ENCODE measurements at regions not wholly inside any gene's neighbourhood (a gene's known extent, or its start where the extent isn't known, plus 50 kb on each side); places are given as distances from the start of the nearest gene placed in this dataset.
"Not testable (repeated sequence)": the region's sequence is repeated elsewhere in the genome, so short reads cannot be mapped to it uniquely, and the experiment has no call there.

- peaks cover 0 to 5% (median 0%) of the 10 kb centered on the region in 3 donors for H3K4me1 ChIP-seq
- H3K36me3 ChIP-seq, result no peaks in the 10 kb centered on the region
- 47 to 74% methylated on average over 3 of the region's 3 CpGs for WGBS, 2 donors (ENCODE audit: low coverage in 1 of 2)
- peaks cover 48% of the 10 kb centered on the region for H3K27me3 ChIP-seq
- TF ChIP-seq POLR2A (IDR thresholded peaks at IDR 0.05), result no peak
- no peak for TF ChIP-seq EP300 (IDR thresholded peaks at IDR 0.05)
- no peak overlapping the region for H3K27ac ChIP-seq
- no peak overlapping the region for H3K4me3 ChIP-seq
- ATAC-seq, result no peak
- no peaks in the 10 kb centered on the region for H3K9me3 ChIP-seq
Observed at GRCh38 chr13:20297181-20297580, 65.1 kb upstream of the GJB6 start.

GRCh38 chr13:20295956-20296355 is 63.8 kb upstream of the GJB6 start:
- no peak for TF ChIP-seq POLR2A (IDR thresholded peaks at IDR 0.05)
- TF ChIP-seq EP300 (IDR thresholded peaks at IDR 0.05), result no peak
- no peak for TF ChIP-seq POLR2AphosphoS5 (IDR thresholded peaks at IDR 0.05)
- no peak for TF ChIP-seq CTCF (IDR thresholded peaks at IDR 0.05)
- no peaks in the 10 kb centered on the region for H3K9me3 ChIP-seq
- no peak overlapping the region for H3K27ac ChIP-seq
- WGBS, 2 donors (ENCODE audit: low coverage in 1 of 2), result 60 to 71% methylated on average over 1 to 2 of the region's 8 CpGs
- no peak for ATAC-seq
- H3K4me1 ChIP-seq, result no peaks in the 10 kb centered on the region
- H3K36me3 ChIP-seq, result no peaks in the 10 kb centered on the region
- H3K27me3 ChIP-seq, result peaks cover 36% of the 10 kb centered on the region
- H3K4me3 ChIP-seq, result no peak overlapping the region

- Histone ChIP-seq H3K9me3 (no peaks in the 10 kb centered on the region), H3K4me3 (no peak overlapping the region), H3K4me1 (no peaks in the 10 kb centered on the region), H3K27me3 (peaks cover 21% of the 10 kb centered on the region), H3K27ac (no peak overlapping the region), H3K36me3 (no peaks in the 10 kb centered on the region)
- no peak for ATAC-seq
- no peak for TF ChIP-seq POLR2A (IDR thresholded peaks at IDR 0.05)
- no peak for TF ChIP-seq EP300 (IDR thresholded peaks at IDR 0.05)
- TF ChIP-seq CTCF (IDR thresholded peaks at IDR 0.05), result no peak
- no peak for TF ChIP-seq POLR2AphosphoS5 (IDR thresholded peaks at IDR 0.05)
- WGBS, 2 donors (ENCODE audit: low coverage in 1 of 2), result 29 to 51% methylated on average over 2 of the region's 3 CpGs
Observed at GRCh38 chr13:20294497-20294896, 62.4 kb upstream of the GJB6 start.

- not testable (repeated sequence) for H3K27me3 ChIP-seq, ATAC-seq, H3K4me1 ChIP-seq, H3K4me3 ChIP-seq, H3K36me3 ChIP-seq, H3K9me3 ChIP-seq, H3K27ac ChIP-seq
- WGBS, 2 donors (ENCODE audit: low coverage in 1 of 2), result no CpG with 5 or more reads among the region's 30 CpGs
Observed at GRCh38 chr13:20292301-20292700, 60.2 kb upstream of the GJB6 start.

GRCh38 chr13:20291675-20292074 is 59.6 kb upstream of the GJB6 start:
- no peak overlapping the region for H3K4me3 ChIP-seq
- no peak overlapping the region for H3K27ac ChIP-seq
- peaks cover 9% of the 10 kb centered on the region for H3K27me3 ChIP-seq
- no peak for ATAC-seq
- WGBS, 2 donors (ENCODE audit: low coverage in 1 of 2), result 64 to 66% methylated on average over 4 to 5 of the region's 5 CpGs
- TF ChIP-seq POLR2AphosphoS5 (IDR thresholded peaks at IDR 0.05) (no peak), CTCF (IDR thresholded peaks at IDR 0.05) (no peak), POLR2A (IDR thresholded peaks at IDR 0.05) (no peak), EP300 (IDR thresholded peaks at IDR 0.05) (no peak)
- H3K9me3 ChIP-seq, result peaks cover 0 to 4% (median 0%) of the 10 kb centered on the region in 3 donors
- H3K4me1 ChIP-seq, result no peaks in the 10 kb centered on the region
- H3K36me3 ChIP-seq, result no peaks in the 10 kb centered on the region

GRCh38 chr13:20291037-20291436 is 58.9 kb upstream of the GJB6 start:
- Histone ChIP-seq H3K4me3 (no peak overlapping the region), H3K9me3 (peaks cover 0 to 10% (median 0%) of the 10 kb centered on the region in 3 donors), H3K4me1 (no peaks in the 10 kb centered on the region), H3K36me3 (no peaks in the 10 kb centered on the region), H3K27ac (no peak overlapping the region), H3K27me3 (peaks cover 5% of the 10 kb centered on the region)
- ATAC-seq, result no peak
- TF ChIP-seq POLR2A (IDR thresholded peaks at IDR 0.05) (no peak), EP300 (IDR thresholded peaks at IDR 0.05) (no peak)
- WGBS, 2 donors (ENCODE audit: low coverage in 1 of 2), result 66 to 78% methylated on average over 5 to 6 of the region's 7 CpGs
